ENCODE measurements at regions not wholly inside any gene's neighbourhood (a gene's known extent, or its start where the extent isn't known, plus 50 kb on each side); places are given as distances from the start of the nearest gene placed in this dataset.

GRCh38 chr17:34413443-34414119, 50.5 kb upstream of the CCL1 start:
- no peaks in the 10 kb centered on the region for H3K9me3 ChIP-seq (ENCODE audit: insufficient read depth, low read depth, low read length)
- H3K4me1 Mint-ChIP-seq (ENCODE audit: low read depth, unreplicated experiment), result peaks cover 16% of the 10 kb centered on the region
- no peaks in the 10 kb centered on the region for H4K20me1 ChIP-seq (ENCODE audit: insufficient read depth, low read length)
- H3K27ac ChIP-seq (ENCODE audit: low read depth, low read length), result no peak overlapping the region
- FAIRE-seq (no peak), DNase-seq (ENCODE audit: low read depth) (no peak)
- H3K9me3 Mint-ChIP-seq (ENCODE audit: unreplicated experiment), result no peaks in the 10 kb centered on the region
- TF ChIP-seq EZH2 (IDR thresholded peaks at IDR 0.05; ENCODE audit: insufficient read depth, low read length) (no peak), CTCF (IDR thresholded peaks at IDR 0.05; ENCODE audit: insufficient read depth, low read depth, low read length) (no peak)
- H3K27ac Mint-ChIP-seq (ENCODE audit: unreplicated experiment), result no peak overlapping the region
- H3K4me2 ChIP-seq (ENCODE audit: low read length), result no peak overlapping the region
- H3K27me3 Mint-ChIP-seq (ENCODE audit: low read depth, unreplicated experiment), result peaks cover 61% of the 10 kb centered on the region
- H3K79me2 ChIP-seq (ENCODE audit: insufficient read depth, low read length), result no peaks in the 10 kb centered on the region
- no peak overlapping the region for H3K9ac ChIP-seq (ENCODE audit: low read length)
- H3K4me3 Mint-ChIP-seq (ENCODE audit: unreplicated experiment), result no peak overlapping the region
- no peak overlapping the region for H3K4me3 ChIP-seq (ENCODE audit: insufficient read depth, low read depth, low read length)
- peaks cover 2% of the 10 kb centered on the region for H3K27me3 ChIP-seq (ENCODE audit: insufficient read depth, low read length)
- H2AFZ ChIP-seq (ENCODE audit: low read depth, low read length), result no peak overlapping the region
- H3K36me3 Mint-ChIP-seq (ENCODE audit: low read depth, unreplicated experiment), result no peaks in the 10 kb centered on the region
- H3K36me3 ChIP-seq (ENCODE audit: insufficient read depth, low read length), result no peaks in the 10 kb centered on the region
- no peaks in the 10 kb centered on the region for H3K4me1 ChIP-seq (ENCODE audit: insufficient read depth, low read length)

GRCh38 chr17:34412965-34413441, 50.0 kb upstream of the CCL1 start:
- DNase-seq (ENCODE audit: low read depth) (no peak), FAIRE-seq (no peak)
- peaks cover 16% of the 10 kb centered on the region for H3K4me1 Mint-ChIP-seq (ENCODE audit: low read depth, unreplicated experiment)
- H3K27ac ChIP-seq (ENCODE audit: low read depth, low read length), result no peak overlapping the region
- no peak overlapping the region for H3K4me3 Mint-ChIP-seq (ENCODE audit: unreplicated experiment)
- H3K4me1 ChIP-seq (ENCODE audit: insufficient read depth, low read length), result no peaks in the 10 kb centered on the region
- H3K9ac ChIP-seq (ENCODE audit: low read length), result no peak overlapping the region
- no peak overlapping the region for H2AFZ ChIP-seq (ENCODE audit: low read depth, low read length)
- no peak overlapping the region for H3K4me2 ChIP-seq (ENCODE audit: low read length)
- H3K36me3 Mint-ChIP-seq (ENCODE audit: low read depth, unreplicated experiment), result no peaks in the 10 kb centered on the region
- TF ChIP-seq CTCF (IDR thresholded peaks at IDR 0.05; ENCODE audit: insufficient read depth, low read depth, low read length) (no peak), EZH2 (IDR thresholded peaks at IDR 0.05; ENCODE audit: insufficient read depth, low read length) (no peak)
- no peaks in the 10 kb centered on the region for H3K36me3 ChIP-seq (ENCODE audit: insufficient read depth, low read length)
- no peaks in the 10 kb centered on the region for H3K79me2 ChIP-seq (ENCODE audit: insufficient read depth, low read length)
- H3K9me3 ChIP-seq (ENCODE audit: insufficient read depth, low read depth, low read length), result no peaks in the 10 kb centered on the region
- H3K27me3 Mint-ChIP-seq (ENCODE audit: low read depth, unreplicated experiment), result peaks cover 60% of the 10 kb centered on the region
- peaks cover 2% of the 10 kb centered on the region for H3K27me3 ChIP-seq (ENCODE audit: insufficient read depth, low read length)
- no peaks in the 10 kb centered on the region for H3K9me3 Mint-ChIP-seq (ENCODE audit: unreplicated experiment)
- H3K27ac Mint-ChIP-seq (ENCODE audit: unreplicated experiment), result no peak overlapping the region
- no peak overlapping the region for H3K4me3 ChIP-seq (ENCODE audit: insufficient read depth, low read depth, low read length)
- H4K20me1 ChIP-seq (ENCODE audit: insufficient read depth, low read length), result no peaks in the 10 kb centered on the region
